Testis (tissue), 2 donors: ENCODE measurements at regions not wholly inside any gene's neighbourhood (a gene's known extent, or its start where the extent isn't known, plus 50 kb on each side); places are given as distances from the start of the nearest gene placed in this dataset.

ENCODE experiments used
- DNase-seq: peaks from one replicate; pipeline ENCODE4 v3.0.0-alpha.2; 2019
- H3K27ac ChIP-seq, 2 donors: fragments of 200-600 bp; sonication (generic); one replicate each; pipeline ENCODE4 v1.5.1; 2019
- H3K27me3 ChIP-seq: fragments of 200-600 bp; sonication (generic); one replicate; pipeline ENCODE4 v1.5.1; 2019
- H3K36me3 ChIP-seq: fragments of 200-600 bp; sonication (generic); one replicate; pipeline ENCODE4 v1.5.1; 2017; ENCODE audit warnings: low read depth; ENCODE audit errors: missing control alignments
- H3K4me1 ChIP-seq: fragments of 200-600 bp; sonication (generic); one replicate; pipeline ENCODE4 v1.5.1; 2019
- H3K4me3 ChIP-seq, 2 donors: fragments of 200-600 bp; sonication (generic); one replicate each; pipeline ENCODE4 v1.5.1; 2017 to 2019
- H3K9me3 ChIP-seq: fragments of 200-600 bp; sonication (generic); one replicate; pipeline ENCODE4 v1.5.1; 2017
- POLR2A ChIP-seq: fragments of 450-650 bp; IDR thresholded peaks from one replicate; pipeline ENCODE4 v1.6.1; 2017; ENCODE audit warnings: antibody characterized with exemption, mild to moderate bottlenecking, moderate library complexity
- WGBS, 2 donors: methylation state at CpG; one replicate each; pipeline ENCODE4 v1.1.5; 2018; 5-methylcytosine and 5-hydroxymethylcytosine counted together
- intact Hi-C: fragments of 100-400 bp; cut with DNase I; formaldehyde crosslinking; loops from one replicate; pipeline ENCODE4 v1.15.1; 2023; ENCODE audit warnings: low total_unique reads
- TF ChIP-seq, protein P1 (sequence below), 3 experiments: fragments of 450-650 bp in 2 of 3; fragments of 200-600 bp in 1 of 3; sonication (generic) in 1 of 3; IDR thresholded peaks; one replicate each; pipeline ENCODE4 v1.5.1; 2016 to 2019; ENCODE audit warnings: antibody characterized with exemption in 3 of 3, mild to moderate bottlenecking in 2 of 3, moderate library complexity in 1 of 3

DNA sequence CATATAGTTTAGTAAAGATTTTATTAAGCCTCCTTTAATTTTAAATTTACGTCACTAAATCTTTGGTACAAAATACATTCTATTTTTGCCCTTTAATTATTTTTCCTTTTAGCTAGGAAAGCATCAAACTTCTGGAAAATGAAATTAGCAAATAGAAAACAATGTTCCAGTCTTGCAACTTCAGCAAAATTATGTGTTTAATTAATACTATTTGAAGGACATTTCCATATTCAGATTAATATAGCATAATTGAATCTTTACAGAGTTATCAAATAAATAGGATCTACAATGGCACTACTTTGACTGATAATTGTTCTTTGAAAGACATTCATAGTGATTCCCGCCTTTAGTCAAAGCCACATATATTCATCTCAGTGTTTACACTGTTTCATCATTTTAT is 904.2 kb downstream of the KCNT2 start:
- intact Hi-C loops = no loop called here
- Histone ChIP-seq H3K4me1 (no peaks in the 10 kb centered on the region), H3K27me3 (no peaks in the 10 kb centered on the region), H3K9me3 (no peaks in the 10 kb centered on the region), H3K36me3 (no peaks in the 10 kb centered on the region), H3K27ac (no peak overlapping the region), H3K4me3 (no peak overlapping the region)
- DNase-seq = no peak
- WGBS, 2 donors = 92 to 94% methylated on average over 2 of the region's 2 CpGs
- TF ChIP-seq, protein P1, sequence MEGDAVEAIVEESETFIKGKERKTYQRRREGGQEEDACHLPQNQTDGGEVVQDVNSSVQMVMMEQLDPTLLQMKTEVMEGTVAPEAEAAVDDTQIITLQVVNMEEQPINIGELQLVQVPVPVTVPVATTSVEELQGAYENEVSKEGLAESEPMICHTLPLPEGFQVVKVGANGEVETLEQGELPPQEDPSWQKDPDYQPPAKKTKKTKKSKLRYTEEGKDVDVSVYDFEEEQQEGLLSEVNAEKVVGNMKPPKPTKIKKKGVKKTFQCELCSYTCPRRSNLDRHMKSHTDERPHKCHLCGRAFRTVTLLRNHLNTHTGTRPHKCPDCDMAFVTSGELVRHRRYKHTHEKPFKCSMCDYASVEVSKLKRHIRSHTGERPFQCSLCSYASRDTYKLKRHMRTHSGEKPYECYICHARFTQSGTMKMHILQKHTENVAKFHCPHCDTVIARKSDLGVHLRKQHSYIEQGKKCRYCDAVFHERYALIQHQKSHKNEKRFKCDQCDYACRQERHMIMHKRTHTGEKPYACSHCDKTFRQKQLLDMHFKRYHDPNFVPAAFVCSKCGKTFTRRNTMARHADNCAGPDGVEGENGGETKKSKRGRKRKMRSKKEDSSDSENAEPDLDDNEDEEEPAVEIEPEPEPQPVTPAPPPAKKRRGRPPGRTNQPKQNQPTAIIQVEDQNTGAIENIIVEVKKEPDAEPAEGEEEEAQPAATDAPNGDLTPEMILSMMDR (IDR thresholded peaks at IDR 0.05) = no peak
- no peak for TF ChIP-seq POLR2A

DNA sequence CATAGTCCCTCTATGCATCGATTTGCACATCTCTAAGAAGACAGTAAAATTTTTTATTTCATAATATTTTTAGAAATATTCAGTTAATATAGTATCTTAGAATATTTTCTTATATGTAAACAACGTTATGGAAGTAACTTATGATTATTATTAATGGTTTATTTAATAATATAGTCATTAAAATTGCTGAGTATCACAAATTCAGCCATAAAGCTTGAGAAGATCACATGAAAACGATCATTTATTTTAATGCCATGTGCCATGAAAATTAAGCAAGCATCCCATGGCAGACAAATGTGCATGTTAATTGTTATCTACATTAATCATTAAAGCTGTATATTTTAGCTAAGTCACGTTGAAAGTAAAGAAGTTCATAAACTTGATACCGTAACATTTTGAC is 907.1 kb downstream of the KCNT2 start:
- intact Hi-C loops = no loop called here
- TF ChIP-seq, protein P1 (IDR thresholded peaks at IDR 0.05) = no peak
- TF ChIP-seq POLR2A = no peak

DNA sequence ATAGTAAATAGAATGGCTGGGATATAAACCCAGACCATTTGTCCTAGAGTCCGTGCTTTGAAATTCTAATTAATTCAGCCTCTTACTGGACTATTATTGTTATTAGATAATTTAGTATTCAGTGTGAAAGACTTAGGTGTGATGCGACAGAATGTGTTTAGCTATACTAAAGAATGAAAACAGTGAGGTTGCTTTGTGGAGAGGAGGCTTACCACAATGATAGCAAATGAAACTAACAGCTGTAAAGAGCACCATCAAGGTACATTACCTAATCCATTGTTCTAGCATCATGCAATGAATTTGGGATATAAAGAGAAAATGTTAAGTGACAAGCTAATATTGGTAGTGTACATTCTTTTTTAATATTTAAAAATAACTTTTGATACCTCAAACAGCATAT is 911.1 kb downstream of the KCNT2 start:
- H3K27me3 ChIP-seq = no peaks in the 10 kb centered on the region
- no peak for DNase-seq
- no peaks in the 10 kb centered on the region for H3K4me1 ChIP-seq
- 91 to 92% methylated on average over 2 of the region's 2 CpGs for WGBS, 2 donors
- H3K36me3 ChIP-seq = no peaks in the 10 kb centered on the region
- no peak overlapping the region for H3K27ac ChIP-seq
- no peak overlapping the region for H3K4me3 ChIP-seq
- TF ChIP-seq, protein P1 (IDR thresholded peaks at IDR 0.05) = no peak
- TF ChIP-seq POLR2A = no peak
- intact Hi-C loops = no loop called here
- H3K9me3 ChIP-seq = no peaks in the 10 kb centered on the region

More for the DNA sequence above, 907.1 kb downstream of the KCNT2 start:
- H3K36me3 ChIP-seq = no peaks in the 10 kb centered on the region
- no peak for DNase-seq
- no peaks in the 10 kb centered on the region for H3K9me3 ChIP-seq
- H3K4me1 ChIP-seq = no peaks in the 10 kb centered on the region
- WGBS, 2 donors = 73 to 74% methylated on average over 5 of the region's 5 CpGs
- H3K27ac ChIP-seq = no peak overlapping the region
- no peaks in the 10 kb centered on the region for H3K27me3 ChIP-seq
- no peak overlapping the region for H3K4me3 ChIP-seq

DNA sequence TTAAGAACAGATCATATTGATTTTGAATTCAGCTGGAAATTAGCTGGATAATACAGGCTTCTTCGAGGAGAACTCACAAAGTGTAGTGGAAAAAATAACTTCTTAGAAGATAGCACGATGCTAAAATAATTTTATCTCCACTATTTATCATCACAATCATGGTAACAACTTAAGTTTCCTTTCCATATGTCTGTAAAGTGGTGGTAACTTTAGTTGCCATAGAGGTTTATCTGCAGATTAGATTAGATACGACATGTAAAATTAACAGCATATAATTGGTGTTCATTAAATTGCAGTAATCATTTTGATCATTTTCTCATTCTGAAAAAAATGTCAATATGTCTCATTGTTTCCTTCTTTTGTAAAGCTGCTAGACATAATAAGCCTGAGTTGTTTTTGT is 921.5 kb downstream of the KCNT2 start:
- WGBS, 2 donors = 56 to 66% methylated on average over 3 of the region's 3 CpGs
- no peak for TF ChIP-seq POLR2A
- TF ChIP-seq, protein P1 (IDR thresholded peaks at IDR 0.05) = no peak
- intact Hi-C loops = no loop called here
- Histone ChIP-seq H3K4me1 (no peaks in the 10 kb centered on the region), H3K4me3 (no peak overlapping the region), H3K36me3 (no peaks in the 10 kb centered on the region), H3K9me3 (no peaks in the 10 kb centered on the region), H3K27me3 (no peaks in the 10 kb centered on the region), H3K27ac (no peak overlapping the region)
- no peak for DNase-seq

DNA sequence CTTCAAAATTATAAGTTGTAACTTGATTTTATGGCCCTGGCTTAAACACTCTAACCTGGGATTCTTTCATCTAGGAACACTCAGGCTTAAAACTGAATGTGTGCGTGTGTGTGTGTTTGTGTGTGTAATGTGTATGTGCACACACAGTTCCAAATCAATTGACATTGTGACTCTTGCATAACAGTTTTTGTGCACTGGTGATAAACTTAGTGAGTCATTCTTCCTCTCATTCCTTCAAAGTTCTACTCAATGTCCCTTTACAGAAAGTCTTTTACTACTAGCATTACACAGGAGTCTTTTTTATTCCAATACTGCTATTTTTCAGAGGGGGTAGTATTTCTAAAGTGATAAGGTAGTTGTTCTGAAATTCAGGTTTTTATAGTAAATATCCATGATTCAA is 943.6 kb downstream of the KCNT2 start:
- DNase-seq = no peak
- 79 to 83% methylated on average over 1 of the region's 1 CpG for WGBS, 2 donors

More for the DNA sequence above, 943.6 kb downstream of the KCNT2 start:
- Histone ChIP-seq H3K36me3 (no peaks in the 10 kb centered on the region), H3K27me3 (no peaks in the 10 kb centered on the region), H3K27ac (no peak overlapping the region), H3K9me3 (no peaks in the 10 kb centered on the region), H3K4me3 (no peak overlapping the region), H3K4me1 (no peaks in the 10 kb centered on the region)
- intact Hi-C loops = no loop called here
- TF ChIP-seq, protein P1 (IDR thresholded peaks at IDR 0.05) = no peak
- no peak for TF ChIP-seq POLR2A
